ENCODE measurements at regions not wholly inside any gene's neighbourhood (a gene's known extent, or its start where the extent isn't known, plus 50 kb on each side); places are given as distances from the start of the nearest gene placed in this dataset.

- Histone ChIP-seq H3K79me2 (ENCODE audit: insufficient read depth, low read length) (no peaks in the 10 kb centered on the region), H3K27me3 (ENCODE audit: insufficient read depth, low read length) (peaks cover 14% of the 10 kb centered on the region), H3K27ac (ENCODE audit: low read depth, low read length) (no peak overlapping the region), H3K36me3 (ENCODE audit: insufficient read depth, low read length) (no peaks in the 10 kb centered on the region), H3K4me3 (ENCODE audit: insufficient read depth, low read length) (no peak overlapping the region), H3K4me2 (ENCODE audit: insufficient read depth, low read length) (no peak overlapping the region), H3K9me3 (ENCODE audit: low read depth, low read length) (no peaks in the 10 kb centered on the region), H2AFZ (ENCODE audit: low read length) (no peak overlapping the region), H4K20me1 (ENCODE audit: insufficient read depth, low read length) (no peaks in the 10 kb centered on the region), H3K4me1 (ENCODE audit: insufficient read depth, low read length) (peaks cover 5% of the 10 kb centered on the region)
- no peak for TF ChIP-seq CTCF (IDR thresholded peaks at IDR 0.05; ENCODE audit: extremely low read depth, low read depth, low read length)
- DNase-seq (ENCODE audit: insufficient read length, low spot score, missing footprints) = no peak
Observed at GRCh38 chrX:45424326-45424725, 223.7 kb upstream of the DIPK2B start.

GRCh38 chrX:45422216-45422925, 221.7 kb upstream of the DIPK2B start:
- Histone ChIP-seq H2AFZ (ENCODE audit: low read length) (no peak overlapping the region), H3K36me3 (ENCODE audit: insufficient read depth, low read length) (no peaks in the 10 kb centered on the region), H3K4me2 (ENCODE audit: insufficient read depth, low read length) (no peak overlapping the region), H3K4me3 (ENCODE audit: insufficient read depth, low read length) (no peak overlapping the region), H4K20me1 (ENCODE audit: insufficient read depth, low read length) (no peaks in the 10 kb centered on the region), H3K27me3 (ENCODE audit: insufficient read depth, low read length) (peaks cover 14% of the 10 kb centered on the region), H3K27ac (ENCODE audit: low read depth, low read length) (no peak overlapping the region), H3K79me2 (ENCODE audit: insufficient read depth, low read length) (no peaks in the 10 kb centered on the region), H3K4me1 (ENCODE audit: insufficient read depth, low read length) (peaks cover 2% of the 10 kb centered on the region), H3K9me3 (ENCODE audit: low read depth, low read length) (no peaks in the 10 kb centered on the region)
- DNase-seq (ENCODE audit: insufficient read length, low spot score, missing footprints) = no peak
- TF ChIP-seq CTCF (IDR thresholded peaks at IDR 0.05; ENCODE audit: extremely low read depth, low read depth, low read length) = no peak

- no peaks in the 10 kb centered on the region for H3K9me3 ChIP-seq (ENCODE audit: low read depth, low read length)
- H3K4me2 ChIP-seq (ENCODE audit: insufficient read depth, low read length) = no peak overlapping the region
- no peaks in the 10 kb centered on the region for H4K20me1 ChIP-seq (ENCODE audit: insufficient read depth, low read length)
- H3K27me3 ChIP-seq (ENCODE audit: insufficient read depth, low read length) = peaks cover 10% of the 10 kb centered on the region
- no peak overlapping the region for H3K4me3 ChIP-seq (ENCODE audit: insufficient read depth, low read length)
- TF ChIP-seq CTCF (IDR thresholded peaks at IDR 0.05; ENCODE audit: extremely low read depth, low read depth, low read length) = no peak
- no peaks in the 10 kb centered on the region for H3K79me2 ChIP-seq (ENCODE audit: insufficient read depth, low read length)
- no peak for DNase-seq (ENCODE audit: insufficient read length, low spot score, missing footprints)
- peaks cover 2% of the 10 kb centered on the region for H3K4me1 ChIP-seq (ENCODE audit: insufficient read depth, low read length)
- no peaks in the 10 kb centered on the region for H3K36me3 ChIP-seq (ENCODE audit: insufficient read depth, low read length)
- H2AFZ ChIP-seq (ENCODE audit: low read length) = no peak overlapping the region
- no peak overlapping the region for H3K27ac ChIP-seq (ENCODE audit: low read depth, low read length)
Observed at GRCh38 chrX:45421806-45422205, 221.1 kb upstream of the DIPK2B start.

GRCh38 chrX:45404206-45404605, 203.5 kb upstream of the DIPK2B start:
- DNase-seq (ENCODE audit: insufficient read length, low spot score, missing footprints) = no peak
- H3K4me1 ChIP-seq (ENCODE audit: insufficient read depth, low read length) = peaks cover 6% of the 10 kb centered on the region
- H4K20me1 ChIP-seq (ENCODE audit: insufficient read depth, low read length) = no peaks in the 10 kb centered on the region
- H3K36me3 ChIP-seq (ENCODE audit: insufficient read depth, low read length) = no peaks in the 10 kb centered on the region
- H2AFZ ChIP-seq (ENCODE audit: low read length) = no peak overlapping the region
- no peak overlapping the region for H3K27ac ChIP-seq (ENCODE audit: low read depth, low read length)
- H3K4me3 ChIP-seq (ENCODE audit: insufficient read depth, low read length) = no peak overlapping the region
- no peaks in the 10 kb centered on the region for H3K79me2 ChIP-seq (ENCODE audit: insufficient read depth, low read length)
- H3K9me3 ChIP-seq (ENCODE audit: low read depth, low read length) = no peaks in the 10 kb centered on the region
- no peak overlapping the region for H3K4me2 ChIP-seq (ENCODE audit: insufficient read depth, low read length)
- peaks cover 3% of the 10 kb centered on the region for H3K27me3 ChIP-seq (ENCODE audit: insufficient read depth, low read length)
- no peak for TF ChIP-seq CTCF (IDR thresholded peaks at IDR 0.05; ENCODE audit: extremely low read depth, low read depth, low read length)
